Aorta (tissue), 5 donors: ENCODE measurements at regions not wholly inside any gene's neighbourhood (a gene's known extent, or its start where the extent isn't known, plus 50 kb on each side); places are given as distances from the start of the nearest gene placed in this dataset.

Experiments used
- ATAC-seq: fragments of 200-7000 bp; cut with Tn5 transposase; one replicate; pipeline ENCODE4 v1.9.1; 2022; ENCODE audit warnings: moderate library complexity; ENCODE audit not compliant: low FRiP score
- DNase-seq, 2 donors: peaks; one replicate each; pipeline ENCODE4 v3.0.0-alpha.2; 2020
- H3K27ac ChIP-seq, 2 donors: one replicate each; pipeline ENCODE4 v1.5.1; 2013; ENCODE audit warnings: low read length in 2 of 2, mild to moderate bottlenecking in 2 of 2, moderate library complexity in 2 of 2, control low read depth in 1 of 2, inconsistent platforms in 1 of 2, low read depth in 1 of 2
- H3K27me3 ChIP-seq, 2 donors: one replicate each; pipeline ENCODE4 v1.6.1; 2013; ENCODE audit warnings: control low read depth in 1 of 2, low read length in 1 of 2, mild to moderate bottlenecking in 1 of 2, moderate library complexity in 1 of 2; ENCODE audit not compliant: insufficient read depth in 2 of 2, control insufficient read depth in 1 of 2
- H3K36me3 ChIP-seq, 2 donors: one replicate each; pipeline ENCODE4 v1.6.1; 2013; ENCODE audit warnings: control low read depth in 1 of 2, low read length in 1 of 2, mild to moderate bottlenecking in 1 of 2; ENCODE audit not compliant: insufficient read depth in 2 of 2, control insufficient read depth in 1 of 2
- H3K4me1 ChIP-seq, 2 donors: one replicate each; pipeline ENCODE4 v1.6.1; 2013; ENCODE audit warnings: low read length in 2 of 2, control low read depth in 1 of 2, mild to moderate bottlenecking in 1 of 2, moderate library complexity in 1 of 2; ENCODE audit not compliant: insufficient read depth in 2 of 2, control insufficient read depth in 1 of 2
- H3K4me3 ChIP-seq, 2 donors: one replicate each; pipeline ENCODE4 v1.5.1; 2013; ENCODE audit warnings: low read length in 2 of 2, control low read depth in 1 of 2, mild to moderate bottlenecking in 1 of 2
- H3K9me3 ChIP-seq: one replicate; pipeline ENCODE4 v1.6.1; 2013; ENCODE audit warnings: mild to moderate bottlenecking, low read length; ENCODE audit not compliant: control insufficient read depth
- WGBS, 2 donors: extraction: QIAGEN DNeasy Blood & Tissue Kit; methylation state at CpG; one replicate each; pipeline ENCODE4 v1.1.7; 2013; 5-methylcytosine and 5-hydroxymethylcytosine counted together
- intact Hi-C, 2 donors: fragments of 100-400 bp; cut with DNase I; formaldehyde crosslinking; loops; one replicate each; pipeline versions ENCODE4 v1.14.2 to v1.15.0; 2022
- donor health status: healthy with polysubstance abuse.
- donor health status: Bipolar disorder and iron deficiency.
- donor health status: DM: no; HTN: no; CAD: no.
- donor health status: DM: no; HTN: no; CAD: no.
- donor health status: DM: yes; HTN: yes; CAD: no.

DNA sequence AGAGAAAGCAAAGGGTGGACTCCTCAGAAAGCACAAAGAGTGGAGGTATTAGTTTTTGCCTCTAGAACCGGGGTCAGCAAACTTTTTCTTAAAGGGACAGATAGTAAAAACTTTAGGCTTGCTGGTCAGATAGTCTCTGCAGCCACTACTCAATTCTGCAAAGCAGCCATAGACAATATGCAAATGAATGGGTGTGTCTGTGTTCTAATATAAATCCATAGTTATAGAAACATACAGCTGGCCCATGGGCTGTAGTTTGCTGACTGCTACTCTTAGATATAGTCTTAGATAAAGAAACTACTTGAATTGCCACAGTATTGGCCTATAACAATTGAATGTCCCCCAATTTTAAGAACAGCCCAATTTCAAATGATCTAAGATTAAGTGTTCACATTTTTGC is 101.6 kb upstream of the CACHD1 start:
- WGBS, 2 donors = 70 to 77% methylated on average over 1 of the region's 1 CpG
- ATAC-seq = no peak
- H3K36me3 ChIP-seq = no peaks in the 10 kb centered on the region
- no peaks in the 10 kb centered on the region for H3K27me3 ChIP-seq
- H3K4me1 ChIP-seq = no peaks in the 10 kb centered on the region
- no peak overlapping the region for H3K4me3 ChIP-seq
- H3K27ac ChIP-seq = no peak overlapping the region
- intact Hi-C loops = no loop called here
- H3K9me3 ChIP-seq = no peaks in the 10 kb centered on the region
- DNase-seq = no peak

DNA sequence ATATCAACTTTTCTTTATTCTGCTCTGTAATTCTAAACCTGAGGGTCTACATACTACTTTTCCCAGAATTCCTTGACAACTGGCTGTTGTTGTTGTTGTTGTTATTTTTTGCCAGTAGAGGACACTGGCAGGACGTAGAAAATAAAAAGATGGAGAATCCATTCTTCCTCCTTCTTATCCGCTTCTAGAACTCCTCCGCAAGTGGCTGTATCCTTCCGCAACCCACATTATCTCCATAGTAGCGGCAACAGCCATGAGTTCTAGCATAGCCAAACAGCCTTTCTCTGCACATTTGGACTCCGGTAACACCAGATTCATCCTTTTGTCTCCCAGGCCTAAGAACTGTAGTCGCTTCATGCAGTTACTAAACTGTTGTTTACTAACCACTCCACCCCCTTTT is 91.1 kb upstream of the CACHD1 start:
- no peaks in the 10 kb centered on the region for H3K27me3 ChIP-seq
- no peak overlapping the region for H3K4me3 ChIP-seq
- no peaks in the 10 kb centered on the region for H3K36me3 ChIP-seq
- intact Hi-C loops = no loop called here
- H3K27ac ChIP-seq = no peak overlapping the region
- H3K9me3 ChIP-seq = no peaks in the 10 kb centered on the region
- ATAC-seq (no peak), DNase-seq (no peak)
- 86 to 91% methylated on average over 7 of the region's 7 CpGs for WGBS, 2 donors
- no peaks in the 10 kb centered on the region for H3K4me1 ChIP-seq

DNA sequence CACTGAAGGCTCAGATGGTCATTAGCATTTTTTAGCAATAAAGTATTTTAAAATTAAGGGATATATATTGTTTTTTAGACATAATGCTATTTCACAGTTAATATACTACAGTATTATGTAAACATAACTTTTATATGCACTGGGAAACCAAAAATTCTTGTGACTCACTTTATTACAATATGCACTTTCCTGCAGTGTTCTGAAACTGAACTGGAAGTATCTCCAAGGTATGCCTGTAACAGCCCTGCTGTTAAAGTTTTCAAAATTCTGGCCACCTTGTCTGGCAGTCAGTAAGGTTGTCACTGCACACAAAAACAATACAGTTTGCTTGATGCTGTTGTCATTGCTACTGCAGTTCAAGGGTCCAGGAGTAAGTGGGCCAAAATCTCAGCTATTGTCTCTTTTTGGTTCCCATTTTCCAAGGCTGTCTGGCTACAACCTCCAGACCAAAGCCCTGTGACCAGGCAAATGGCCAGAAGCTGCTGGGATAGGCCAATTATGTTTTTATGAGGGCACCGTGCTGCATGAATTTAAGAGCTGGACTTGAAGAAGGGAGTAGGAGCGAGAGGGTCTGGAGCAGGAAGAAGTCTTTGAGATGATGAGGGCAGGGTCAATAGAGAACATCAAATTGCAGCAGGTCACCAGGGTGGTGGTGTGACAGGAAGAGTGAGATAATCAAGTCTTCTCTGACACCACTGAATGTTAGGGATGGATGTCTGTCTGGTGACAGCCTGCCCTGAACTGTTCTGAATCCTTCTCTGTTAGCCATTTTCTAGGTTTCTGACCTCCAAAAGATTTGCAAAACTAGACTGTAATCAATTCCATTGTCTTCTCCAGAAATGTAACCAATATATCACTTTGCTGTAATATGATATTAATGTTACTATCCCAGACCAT is 82.3 kb upstream of the CACHD1 start:
- DNase-seq (no peak), ATAC-seq (no peak)
- Histone ChIP-seq H3K27ac (no peak overlapping the region), H3K27me3 (no peaks in the 10 kb centered on the region), H3K9me3 (peaks cover 2% of the 10 kb centered on the region), H3K36me3 (no peaks in the 10 kb centered on the region), H3K4me3 (no peak overlapping the region), H3K4me1 (peaks cover 0 to 3% of the 10 kb centered on the region in 2 donors)
- intact Hi-C loops = no loop called here
- 24 to 31% methylated on average over 2 of the region's 2 CpGs for WGBS, 2 donors

DNA sequence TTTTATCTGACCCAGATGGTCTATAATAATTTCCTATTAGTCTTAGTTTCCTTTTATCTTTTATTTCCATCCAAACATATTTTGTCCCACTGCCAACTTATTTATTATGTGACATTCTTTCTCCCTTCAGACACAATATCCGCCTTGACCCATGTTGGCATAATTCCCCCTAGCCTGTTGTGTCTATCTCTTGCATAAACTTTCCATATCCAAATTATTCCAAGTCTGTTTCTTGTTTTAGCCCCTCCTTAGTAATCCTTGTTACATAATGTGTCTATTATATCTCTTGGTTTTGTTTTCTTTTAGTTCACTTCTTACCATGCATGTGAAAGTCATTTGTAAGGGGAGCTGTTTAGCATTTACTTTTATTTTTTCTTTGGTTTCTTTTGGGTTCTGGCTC is 81.6 kb upstream of the CACHD1 start:
- H3K4me1 ChIP-seq = peaks cover 0 to 3% of the 10 kb centered on the region in 2 donors
- DNase-seq (no peak), ATAC-seq (peak; percentile 59)
- no peaks in the 10 kb centered on the region for H3K36me3 ChIP-seq
- H3K27ac ChIP-seq = no peak overlapping the region
- H3K4me3 ChIP-seq = no peak overlapping the region
- 54 to 58% methylated on average over 1 of the region's 1 CpG for WGBS, 2 donors
- intact Hi-C loops = no loop called here
- peaks cover 2% of the 10 kb centered on the region for H3K9me3 ChIP-seq
- H3K27me3 ChIP-seq = no peaks in the 10 kb centered on the region

DNA sequence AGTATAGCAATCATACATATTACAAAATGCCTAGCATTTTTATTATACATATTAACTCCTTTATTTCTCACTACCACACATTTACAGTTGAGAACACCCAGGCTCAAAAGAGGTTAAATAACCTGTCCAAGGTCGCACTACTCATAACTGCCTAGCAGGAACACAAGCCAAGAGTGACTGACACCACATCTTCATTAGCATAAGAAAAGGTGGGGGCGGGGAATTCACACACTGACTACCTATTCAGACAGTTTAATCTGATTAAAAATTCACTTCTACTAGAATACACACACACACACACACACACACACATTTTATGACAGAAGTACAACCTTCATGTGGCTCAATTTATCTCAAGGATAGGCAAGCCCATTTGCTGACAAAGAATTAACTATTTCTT is 77.8 kb upstream of the CACHD1 start:
- Histone ChIP-seq H3K27ac (no peak overlapping the region), H3K9me3 (no peaks in the 10 kb centered on the region), H3K27me3 (no peaks in the 10 kb centered on the region), H3K4me1 (peaks cover 0 to 3% of the 10 kb centered on the region in 2 donors), H3K4me3 (no peak overlapping the region), H3K36me3 (no peaks in the 10 kb centered on the region)
- ATAC-seq (no peak), DNase-seq (no peak)
- intact Hi-C loops = no loop called here
- 39 to 56% methylated on average over 2 of the region's 2 CpGs for WGBS, 2 donors

DNA sequence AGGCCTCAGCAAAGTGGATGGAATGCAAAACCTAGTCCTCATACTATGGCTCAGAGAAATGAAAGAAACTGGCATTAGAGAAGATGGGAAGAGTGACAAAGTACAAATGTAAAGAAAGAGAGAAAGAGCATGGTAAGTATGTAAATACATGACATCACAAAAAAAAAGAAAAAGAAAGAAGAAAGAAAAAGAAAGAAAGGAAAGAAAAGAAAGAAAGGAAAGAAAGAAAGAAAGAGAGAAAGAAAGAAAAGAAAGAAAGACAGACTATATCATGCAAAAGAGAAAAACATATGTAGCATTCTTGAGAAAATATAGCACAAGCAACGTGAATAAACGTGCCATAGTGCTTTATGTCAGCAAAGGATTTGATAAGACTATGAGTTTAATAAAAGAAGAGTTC is 76.1 kb upstream of the CACHD1 start:
- Histone ChIP-seq H3K36me3 (no peaks in the 10 kb centered on the region), H3K9me3 (no peaks in the 10 kb centered on the region), H3K27ac (no peak overlapping the region), H3K4me1 (no peaks in the 10 kb centered on the region), H3K4me3 (no peak overlapping the region), H3K27me3 (no peaks in the 10 kb centered on the region)
- intact Hi-C loops = no loop called here
- 52% methylated on average over 2 of the region's 2 CpGs for WGBS, 2 donors
- no peak for ATAC-seq
- no peak for DNase-seq

DNA sequence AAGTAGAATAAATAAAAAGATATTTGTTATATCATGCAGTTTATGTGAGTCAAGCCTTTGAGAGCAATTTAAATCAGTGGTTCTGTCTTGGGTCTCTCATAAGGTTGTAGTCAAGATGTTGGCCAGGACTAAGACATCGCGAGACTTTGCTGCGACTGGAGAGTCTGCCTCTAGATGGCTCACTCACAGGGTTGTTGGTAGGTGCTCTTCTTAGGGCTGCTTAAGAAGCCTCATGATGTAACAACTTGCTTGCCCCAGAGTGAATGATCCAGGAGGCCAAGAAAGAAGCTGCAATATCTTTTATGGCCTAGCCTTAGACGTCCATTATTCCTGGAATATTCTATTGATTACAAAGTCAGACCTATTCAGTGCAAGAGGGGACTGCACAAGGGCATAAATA is 73.1 kb upstream of the CACHD1 start:
- intact Hi-C loops = no loop called here
- no peaks in the 10 kb centered on the region for H3K4me1 ChIP-seq
- no peak overlapping the region for H3K27ac ChIP-seq
- no peaks in the 10 kb centered on the region for H3K36me3 ChIP-seq
- ATAC-seq (no peak), DNase-seq (no peak)
- H3K4me3 ChIP-seq = no peak overlapping the region
- 69 to 80% methylated on average over 4 of the region's 4 CpGs for WGBS, 2 donors
- H3K27me3 ChIP-seq = peaks cover 0 to 3% of the 10 kb centered on the region in 2 donors
- peaks cover 1% of the 10 kb centered on the region for H3K9me3 ChIP-seq

DNA sequence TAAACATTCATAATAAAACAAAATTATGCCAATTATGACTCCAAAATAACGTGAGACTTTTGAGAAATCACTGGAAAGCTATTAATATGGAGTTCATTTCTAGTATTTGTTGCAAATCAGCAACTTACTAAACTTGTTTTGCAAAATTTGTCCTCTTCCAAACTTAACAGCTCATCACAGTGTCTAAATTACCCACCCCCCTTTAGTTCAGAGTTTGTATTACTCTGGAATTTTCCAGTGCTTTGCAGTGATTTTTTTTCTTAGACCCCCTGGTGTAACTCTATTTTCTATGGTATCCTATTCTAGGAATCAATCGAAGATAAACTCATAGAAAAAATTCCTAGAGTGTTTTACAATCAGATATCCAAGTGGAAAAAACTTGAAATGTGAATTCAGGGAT is 72.4 kb upstream of the CACHD1 start:
- intact Hi-C loops = no loop called here
- H3K4me1 ChIP-seq = no peaks in the 10 kb centered on the region
- 75 to 78% methylated on average over 2 of the region's 2 CpGs for WGBS, 2 donors
- peaks cover 0 to 3% of the 10 kb centered on the region in 2 donors for H3K27me3 ChIP-seq
- no peak for DNase-seq
- no peaks in the 10 kb centered on the region for H3K36me3 ChIP-seq
- no peak for ATAC-seq
- peaks cover 1% of the 10 kb centered on the region for H3K9me3 ChIP-seq
- no peak overlapping the region for H3K4me3 ChIP-seq
- no peak overlapping the region for H3K27ac ChIP-seq

DNA sequence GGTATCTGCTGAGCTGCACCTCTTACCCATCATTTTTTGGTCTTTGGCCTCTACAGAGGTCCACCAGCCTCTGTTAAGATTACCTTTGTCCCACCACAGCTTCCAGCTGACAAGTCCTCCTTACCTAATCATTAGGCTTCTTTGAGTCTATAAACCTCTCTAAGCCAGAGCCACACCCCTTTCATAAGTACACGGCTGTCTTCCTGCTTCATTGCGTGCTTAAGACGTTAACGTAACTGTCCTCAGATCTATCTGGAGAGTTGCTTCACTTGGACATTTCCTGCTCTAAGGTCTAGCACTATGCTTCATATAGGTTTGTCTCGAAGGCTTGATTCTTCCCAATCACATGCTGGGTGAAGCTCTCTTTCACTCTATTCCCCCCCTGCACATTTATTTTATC is 71.0 kb upstream of the CACHD1 start:
- H3K27me3 ChIP-seq = peaks cover 0 to 3% of the 10 kb centered on the region in 2 donors

More for the DNA sequence above, 71.0 kb upstream of the CACHD1 start:
- no peak for ATAC-seq
- DNase-seq = no peak
- Histone ChIP-seq H3K9me3 (peaks cover 1% of the 10 kb centered on the region), H3K4me1 (no peaks in the 10 kb centered on the region), H3K4me3 (no peak overlapping the region), H3K27ac (no peak overlapping the region), H3K36me3 (no peaks in the 10 kb centered on the region)
- intact Hi-C loops = no loop called here
- WGBS, 2 donors = 88 to 94% methylated on average over 5 of the region's 5 CpGs
